Tibial artery (tissue), 4 donors: ENCODE measurements at regions not wholly inside any gene's neighbourhood (a gene's known extent, or its start where the extent isn't known, plus 50 kb on each side); places are given as distances from the start of the nearest gene placed in this dataset.

Source experiments
- DNase-seq, 2 donors: peaks; one replicate each; pipeline ENCODE4 v3.0.0-alpha.2; 2019
- H3K27ac ChIP-seq, 2 donors: fragments of 200-600 bp; sonication (generic) in 1 of 2; 1 replicate in 1 of 2; 2 replicates in 1 of 2; pipeline ENCODE4 v1.5.1; 2018 to 2019; ENCODE audit warnings: mild to moderate bottlenecking in 1 of 2
- H3K27me3 ChIP-seq, 2 donors: fragments of 200-600 bp; sonication (generic) in 1 of 2; one replicate each; pipeline versions ENCODE4 v1.5.1 to v1.6.0; 2016 to 2019
- H3K36me3 ChIP-seq, 3 donors: fragments of 200-600 bp; sonication (generic) in 2 of 3; one replicate each; pipeline ENCODE4 v1.5.1; 2016 to 2019; ENCODE audit warnings: mild to moderate bottlenecking in 2 of 3
- H3K4me1 ChIP-seq, 4 donors: fragments of 200-600 bp; sonication (generic) in 2 of 4; 1 replicate in 3 of 4; 2 replicates in 1 of 4; pipeline ENCODE4 v1.5.1; 2016 to 2019
- H3K4me3 ChIP-seq, 2 donors: fragments of 200-600 bp; sonication (generic) in 1 of 2; 1 replicate in 1 of 2; 2 replicates in 1 of 2; pipeline ENCODE4 v1.5.1; 2018 to 2019; ENCODE audit warnings: mild to moderate bottlenecking in 2 of 2
- H3K9me3 ChIP-seq, 3 donors: fragments of 200-600 bp; sonication (generic) in 1 of 3; one replicate each; pipeline ENCODE4 v1.5.1; 2016 to 2019
- intact Hi-C: fragments of 100-400 bp; cut with DNase I; formaldehyde crosslinking; loops from one replicate; pipeline ENCODE4 v1.15.0; 2023; ENCODE audit warnings: low total_unique reads
- TF ChIP-seq, protein P1 (sequence below), 2 experiments: fragments of 200-600 bp in 1 of 2; fragments of 450-650 bp in 1 of 2; IDR thresholded peaks; one replicate each; pipeline ENCODE4 v1.5.1; 2017 to 2019; ENCODE audit warnings: antibody characterized with exemption in 2 of 2, mild to moderate bottlenecking in 1 of 2, moderate library complexity in 1 of 2

DNA sequence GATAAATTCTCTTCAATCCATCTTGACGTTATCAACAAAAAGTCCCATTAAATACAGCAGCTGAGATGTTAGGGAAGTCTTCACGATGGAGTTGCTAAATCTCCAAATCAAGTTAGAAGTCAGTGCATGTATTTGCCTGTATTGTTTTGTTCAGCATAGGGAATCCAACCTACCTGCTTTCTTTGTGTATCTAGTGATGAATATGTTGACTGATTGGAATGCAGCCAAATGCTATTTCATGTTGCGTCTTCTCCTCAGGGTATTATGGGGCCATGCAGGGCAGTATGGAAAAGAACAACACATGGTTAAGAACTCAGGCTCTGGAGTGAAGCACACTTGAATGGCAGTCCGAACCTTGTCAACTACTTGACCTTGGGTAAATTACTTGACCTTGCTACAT is 529.5 kb upstream of the ZNF462 start:
- H3K4me1 ChIP-seq, result no peaks in the 10 kb centered on the region
- DNase-seq, result no peak
- H3K36me3 ChIP-seq, result no peaks in the 10 kb centered on the region
- H3K27me3 ChIP-seq, result no peaks in the 10 kb centered on the region
- no peak overlapping the region for H3K27ac ChIP-seq
- H3K9me3 ChIP-seq, result no peaks in the 10 kb centered on the region
- no peak overlapping the region for H3K4me3 ChIP-seq
- intact Hi-C loops, result no loop called here
- TF ChIP-seq, protein P1, sequence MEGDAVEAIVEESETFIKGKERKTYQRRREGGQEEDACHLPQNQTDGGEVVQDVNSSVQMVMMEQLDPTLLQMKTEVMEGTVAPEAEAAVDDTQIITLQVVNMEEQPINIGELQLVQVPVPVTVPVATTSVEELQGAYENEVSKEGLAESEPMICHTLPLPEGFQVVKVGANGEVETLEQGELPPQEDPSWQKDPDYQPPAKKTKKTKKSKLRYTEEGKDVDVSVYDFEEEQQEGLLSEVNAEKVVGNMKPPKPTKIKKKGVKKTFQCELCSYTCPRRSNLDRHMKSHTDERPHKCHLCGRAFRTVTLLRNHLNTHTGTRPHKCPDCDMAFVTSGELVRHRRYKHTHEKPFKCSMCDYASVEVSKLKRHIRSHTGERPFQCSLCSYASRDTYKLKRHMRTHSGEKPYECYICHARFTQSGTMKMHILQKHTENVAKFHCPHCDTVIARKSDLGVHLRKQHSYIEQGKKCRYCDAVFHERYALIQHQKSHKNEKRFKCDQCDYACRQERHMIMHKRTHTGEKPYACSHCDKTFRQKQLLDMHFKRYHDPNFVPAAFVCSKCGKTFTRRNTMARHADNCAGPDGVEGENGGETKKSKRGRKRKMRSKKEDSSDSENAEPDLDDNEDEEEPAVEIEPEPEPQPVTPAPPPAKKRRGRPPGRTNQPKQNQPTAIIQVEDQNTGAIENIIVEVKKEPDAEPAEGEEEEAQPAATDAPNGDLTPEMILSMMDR (IDR thresholded peaks at IDR 0.05), result no peak

DNA sequence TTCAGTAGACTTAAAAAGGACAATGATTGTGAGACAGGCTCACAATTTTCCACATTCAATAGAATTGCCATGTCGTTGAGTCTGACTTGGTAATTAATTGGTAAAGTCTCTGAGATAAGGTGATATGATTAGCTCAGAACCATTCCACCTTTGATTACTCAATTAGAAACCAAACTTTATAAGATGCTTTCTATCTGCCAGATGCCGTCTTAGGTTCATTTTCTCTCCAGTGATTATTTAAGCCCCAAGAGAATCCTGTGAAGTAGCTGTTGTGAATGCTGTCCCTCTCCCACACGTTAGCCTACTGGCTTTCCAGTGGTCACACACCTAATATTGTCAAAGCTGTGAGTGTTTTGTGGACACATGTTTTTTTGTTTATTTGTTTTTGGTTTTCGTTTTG is 528.9 kb upstream of the ZNF462 start:
- no peak overlapping the region for H3K4me3 ChIP-seq
- no peak for DNase-seq
- H3K27ac ChIP-seq, result no peak overlapping the region
- no peaks in the 10 kb centered on the region for H3K27me3 ChIP-seq
- TF ChIP-seq, protein P1 (IDR thresholded peaks at IDR 0.05), result no peak
- no peaks in the 10 kb centered on the region for H3K9me3 ChIP-seq
- intact Hi-C loops, result no loop called here
- no peaks in the 10 kb centered on the region for H3K4me1 ChIP-seq
- no peaks in the 10 kb centered on the region for H3K36me3 ChIP-seq

DNA sequence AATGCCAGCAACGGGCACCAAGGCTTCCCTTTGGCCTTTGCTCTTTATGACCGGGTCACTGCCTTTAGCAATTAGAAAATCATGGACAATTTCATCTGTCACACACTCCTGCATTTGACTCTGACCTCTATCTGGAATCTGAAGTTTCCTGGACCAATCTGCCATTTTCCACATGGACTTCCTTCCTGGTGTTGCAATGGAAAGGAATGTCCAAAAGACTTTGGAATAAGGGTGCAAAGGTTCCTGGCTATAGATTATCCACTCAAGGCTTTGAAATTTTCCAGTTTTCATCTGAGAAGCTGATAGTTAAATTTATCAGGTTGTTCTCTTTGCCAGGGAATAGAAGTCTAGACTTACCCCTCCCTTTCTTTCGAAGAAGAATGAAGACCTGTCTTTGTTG is 523.1 kb upstream of the ZNF462 start:
- no peaks in the 10 kb centered on the region for H3K4me1 ChIP-seq
- TF ChIP-seq, protein P1 (IDR thresholded peaks at IDR 0.05), result no peak
- no peaks in the 10 kb centered on the region for H3K9me3 ChIP-seq
- intact Hi-C loops, result no loop called here
- H3K27ac ChIP-seq, result no peak overlapping the region
- no peak overlapping the region for H3K4me3 ChIP-seq
- H3K36me3 ChIP-seq, result no peaks in the 10 kb centered on the region
- no peaks in the 10 kb centered on the region for H3K27me3 ChIP-seq
- DNase-seq, result no peak

DNA sequence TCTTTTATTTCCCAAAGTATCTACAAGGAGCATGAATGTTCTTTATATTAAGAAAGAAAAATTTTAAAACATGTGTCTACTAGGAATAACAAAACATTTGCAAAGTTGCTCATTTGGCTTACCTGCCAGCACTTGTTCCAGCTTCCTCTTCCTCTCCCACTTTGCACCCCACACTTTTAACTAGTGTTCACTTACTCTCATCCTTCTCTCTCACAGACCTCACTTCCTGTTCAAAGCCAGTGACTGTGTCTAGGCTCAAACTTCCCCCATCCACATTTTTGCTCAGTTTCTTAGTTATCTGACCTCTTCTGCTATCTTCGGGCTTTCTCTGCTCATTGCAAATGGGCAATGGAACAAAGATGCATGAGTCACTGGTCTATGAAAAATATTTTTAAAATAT is 512.2 kb upstream of the ZNF462 start:
- Histone ChIP-seq H3K4me1 (no peaks in the 10 kb centered on the region), H3K4me3 (no peak overlapping the region), H3K9me3 (no peaks in the 10 kb centered on the region), H3K36me3 (no peaks in the 10 kb centered on the region), H3K27me3 (no peaks in the 10 kb centered on the region), H3K27ac (no peak overlapping the region)
- intact Hi-C loops, result no loop called here
- no peak for DNase-seq
- TF ChIP-seq, protein P1 (IDR thresholded peaks at IDR 0.05), result no peak

DNA sequence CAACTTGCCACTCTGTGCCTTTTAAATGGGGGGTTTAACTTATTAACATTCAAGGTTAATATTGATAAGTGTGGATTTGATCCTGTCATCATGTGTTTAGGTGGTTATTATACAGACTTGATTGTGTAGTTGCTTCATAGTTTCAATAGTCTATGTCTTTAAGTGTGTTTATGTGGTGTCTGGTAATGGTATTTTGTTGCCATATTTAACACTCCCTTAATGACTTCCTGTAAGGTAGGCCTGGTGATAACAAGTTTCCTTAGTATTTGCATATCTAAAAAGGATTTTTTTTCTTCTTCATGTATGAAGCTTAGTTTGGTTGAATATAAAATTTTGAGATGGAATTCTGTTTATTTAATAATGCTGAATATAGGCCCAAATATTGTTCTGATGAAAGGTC is 506.0 kb upstream of the ZNF462 start:
- no peak for DNase-seq
- Histone ChIP-seq H3K36me3 (no peaks in the 10 kb centered on the region), H3K27ac (no peak overlapping the region), H3K4me3 (no peak overlapping the region), H3K9me3 (no peaks in the 10 kb centered on the region), H3K27me3 (no peaks in the 10 kb centered on the region), H3K4me1 (no peaks in the 10 kb centered on the region)
- TF ChIP-seq, protein P1 (IDR thresholded peaks at IDR 0.05), result no peak
- intact Hi-C loops, result no loop called here

DNA sequence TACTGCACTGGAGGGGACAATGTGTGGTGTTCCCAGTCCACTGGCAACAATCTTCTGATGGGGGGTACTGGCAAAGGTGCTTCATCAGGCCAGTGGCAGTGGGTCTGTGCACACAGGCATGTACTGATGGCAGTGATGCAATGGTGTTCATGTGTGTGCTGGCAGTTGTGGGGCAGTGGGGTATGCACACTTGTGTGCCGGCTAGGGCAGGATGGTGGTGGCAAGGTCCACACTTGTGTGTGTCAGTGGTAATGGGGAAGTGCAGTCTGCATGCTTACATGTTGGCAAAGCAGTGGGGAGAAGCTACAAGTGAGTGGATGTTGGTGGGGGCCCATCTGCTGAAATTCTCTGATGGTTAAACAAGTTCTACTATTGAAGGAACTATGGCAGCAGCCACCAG is 504.6 kb upstream of the ZNF462 start:
- TF ChIP-seq, protein P1 (IDR thresholded peaks at IDR 0.05), result no peak
- no peak for DNase-seq
- H3K27me3 ChIP-seq, result no peaks in the 10 kb centered on the region
- no peaks in the 10 kb centered on the region for H3K36me3 ChIP-seq
- H3K4me1 ChIP-seq, result no peaks in the 10 kb centered on the region
- H3K27ac ChIP-seq, result no peak overlapping the region
- no peak overlapping the region for H3K4me3 ChIP-seq
- no peaks in the 10 kb centered on the region for H3K9me3 ChIP-seq
- intact Hi-C loops, result no loop called here
